Thyroid gland (tissue), 4 donors: ENCODE measurements at regions not wholly inside any gene's neighbourhood (a gene's known extent, or its start where the extent isn't known, plus 50 kb on each side); places are given as distances from the start of the nearest gene placed in this dataset.

Experiments used
- CTCF ChIP-seq, 6 experiments: fragments of 200-600 bp in 3 of 6; fragments of 450-650 bp in 3 of 6; sonication (generic) in 3 of 6; IDR thresholded peaks; one replicate each; pipeline ENCODE4 v1.5.1; 2016 to 2019; ENCODE audit warnings: antibody characterized with exemption in 6 of 6, mild to moderate bottlenecking in 2 of 6, inconsistent platforms in 1 of 6, moderate library complexity in 1 of 6
- POLR2A ChIP-seq, 2 donors: fragments of 450-650 bp; IDR thresholded peaks; one replicate each; pipeline ENCODE4 v1.6.1; 2017; ENCODE audit warnings: antibody characterized with exemption in 2 of 2, mild to moderate bottlenecking in 2 of 2, moderate library complexity in 1 of 2

- TF ChIP-seq CTCF (IDR thresholded peaks at IDR 0.05) (no peak), POLR2A (IDR thresholded peaks at IDR 0.05) (no peak)
These were observed 1128.9 kb upstream of the NXPH2 start for GRCh38 chr2:139909136-139909535.
